MM.1S (cell line): ENCODE measurements at regions not wholly inside any gene's neighbourhood (a gene's known extent, or its start where the extent isn't known, plus 50 kb on each side); places are given as distances from the start of the nearest gene placed in this dataset.

Experiments used
- CTCF ChIP-seq: fragments of 300-600 bp; sonication (generic); IDR thresholded peaks from 2 replicates; pipeline ENCODE4 v1.5.1; 2016; ENCODE audit warnings: antibody characterized with exemption, low read length, mixed read lengths
- EZH2 ChIP-seq: fragments of 300-600 bp; sonication (generic); optimal IDR thresholded peaks from 2 replicates; pipeline ENCODE3; 2017; ENCODE audit warnings: low read depth, mild to moderate bottlenecking, antibody characterized with exemption, low read length, mixed read lengths
- EZH2phosphoT487 ChIP-seq: fragments of 300-600 bp; sonication (generic); IDR thresholded peaks from 2 replicates; pipeline ENCODE4 v1.6.1; 2018; ENCODE audit warnings: antibody characterized with exemption, low read length

- no peak for TF ChIP-seq CTCF
- no peak for TF ChIP-seq EZH2
- no peak for TF ChIP-seq EZH2phosphoT487
Measured at GRCh38 chr19:5251096-5252065, 89.2 kb downstream of the PTPRS start.
